ENCODE measurements at regions not wholly inside any gene's neighbourhood (a gene's known extent, or its start where the extent isn't known, plus 50 kb on each side); places are given as distances from the start of the nearest gene placed in this dataset.

DNA sequence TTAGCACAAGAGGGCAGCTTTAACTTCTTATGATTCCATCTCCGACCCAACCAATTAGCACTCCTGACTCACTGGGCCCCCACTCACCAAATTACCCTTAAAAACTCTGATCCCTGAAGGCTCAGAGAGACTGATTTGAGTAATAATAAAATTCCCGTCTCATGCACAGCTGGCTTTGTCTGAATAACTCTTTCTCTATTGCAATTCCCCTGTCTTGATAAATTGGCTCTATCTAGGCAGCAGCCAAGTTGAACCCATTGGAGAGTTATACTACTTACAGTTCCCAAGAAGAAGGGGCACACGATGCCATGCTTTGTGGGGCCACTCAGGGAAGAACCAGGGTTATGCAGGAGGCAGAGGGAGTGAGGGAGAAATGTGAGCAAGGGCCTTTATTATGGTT is 632.8 kb downstream of the TSN start:
- H3K9ac ChIP-seq (ENCODE audit: low read depth in 1 of 3, low read length in 3 of 3) = no peak overlapping the region
- H3K9me3 ChIP-seq (ENCODE audit: control insufficient read depth in 3 of 3, low read length in 3 of 3) = peaks cover 0 to 5% (median 3%) of the 10 kb centered on the region in 3 donors
- H3K4me1 ChIP-seq (ENCODE audit: control insufficient read depth in 3 of 3, insufficient read depth in 3 of 3, low read length in 3 of 3) = no peaks in the 10 kb centered on the region
- no peaks in the 10 kb centered on the region for H3K36me3 ChIP-seq (ENCODE audit: control insufficient read depth in 3 of 3, insufficient read depth in 3 of 3, low read length in 3 of 3)
- H3K4me3 ChIP-seq (ENCODE audit: low read length in 3 of 3) = no peak overlapping the region
- H3K27ac ChIP-seq (ENCODE audit: low read depth, low read length) = no peak overlapping the region
- H3K27me3 ChIP-seq (ENCODE audit: control insufficient read depth in 3 of 3, insufficient read depth in 3 of 3, low read length in 3 of 3) = no peaks in the 10 kb centered on the region

DNA sequence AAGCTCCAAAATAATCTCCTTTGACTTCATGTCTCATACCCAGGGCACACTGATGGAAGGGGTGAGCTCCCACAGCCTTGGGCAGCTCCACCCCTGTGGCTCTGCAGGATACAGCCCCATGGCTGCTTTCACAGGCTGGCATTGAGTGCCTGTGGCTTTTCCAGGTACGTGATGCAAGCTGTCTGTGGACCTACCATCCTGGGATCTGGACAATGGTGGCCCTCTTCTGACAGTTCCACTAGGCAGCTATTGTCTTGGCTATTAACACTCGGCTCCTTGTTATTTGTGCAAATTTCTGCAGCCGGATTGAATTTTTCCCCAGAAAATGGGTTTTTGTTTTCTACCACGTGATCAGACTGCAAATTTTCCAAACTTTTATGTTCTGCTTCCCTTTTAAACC is 634.2 kb downstream of the TSN start:
- H3K9ac ChIP-seq (ENCODE audit: low read depth in 1 of 3, low read length in 3 of 3) = no peak overlapping the region
- H3K4me1 ChIP-seq (ENCODE audit: control insufficient read depth in 3 of 3, insufficient read depth in 3 of 3, low read length in 3 of 3) = no peaks in the 10 kb centered on the region
- no peak overlapping the region for H3K27ac ChIP-seq (ENCODE audit: low read depth, low read length)
- peaks cover 0 to 5% (median 3%) of the 10 kb centered on the region in 3 donors for H3K9me3 ChIP-seq (ENCODE audit: control insufficient read depth in 3 of 3, low read length in 3 of 3)
- no peaks in the 10 kb centered on the region for H3K27me3 ChIP-seq (ENCODE audit: control insufficient read depth in 3 of 3, insufficient read depth in 3 of 3, low read length in 3 of 3)
- H3K4me3 ChIP-seq (ENCODE audit: low read length in 3 of 3) = no peak overlapping the region
- H3K36me3 ChIP-seq (ENCODE audit: control insufficient read depth in 3 of 3, insufficient read depth in 3 of 3, low read length in 3 of 3) = no peaks in the 10 kb centered on the region

DNA sequence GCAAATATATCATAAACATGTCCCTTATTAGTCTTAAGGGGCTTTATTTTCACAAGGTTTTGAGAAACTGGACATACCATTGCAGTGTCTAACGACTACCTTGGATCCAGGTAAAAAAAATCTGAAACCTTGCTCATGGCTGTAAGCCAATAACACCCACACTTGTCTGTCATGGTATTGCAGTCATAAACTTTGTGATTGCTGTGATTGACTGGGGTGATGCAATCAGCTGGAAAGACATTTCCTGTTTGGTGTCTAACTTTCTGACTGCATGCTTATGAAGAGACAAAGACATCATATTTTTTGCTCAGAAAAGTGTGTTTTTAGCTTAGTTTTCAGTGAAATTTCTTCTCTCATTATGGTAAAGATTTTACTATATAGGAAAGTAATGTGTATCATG is 635.0 kb downstream of the TSN start:
- Histone ChIP-seq H3K27me3 (ENCODE audit: control insufficient read depth in 3 of 3, insufficient read depth in 3 of 3, low read length in 3 of 3) (no peaks in the 10 kb centered on the region), H3K36me3 (ENCODE audit: control insufficient read depth in 3 of 3, insufficient read depth in 3 of 3, low read length in 3 of 3) (no peaks in the 10 kb centered on the region), H3K9ac (ENCODE audit: low read depth in 1 of 3, low read length in 3 of 3) (no peak overlapping the region), H3K27ac (ENCODE audit: low read depth, low read length) (no peak overlapping the region), H3K9me3 (ENCODE audit: control insufficient read depth in 3 of 3, low read length in 3 of 3) (peaks cover 0 to 5% (median 3%) of the 10 kb centered on the region in 3 donors), H3K4me1 (ENCODE audit: control insufficient read depth in 3 of 3, insufficient read depth in 3 of 3, low read length in 3 of 3) (no peaks in the 10 kb centered on the region), H3K4me3 (ENCODE audit: low read length in 3 of 3) (no peak overlapping the region)

DNA sequence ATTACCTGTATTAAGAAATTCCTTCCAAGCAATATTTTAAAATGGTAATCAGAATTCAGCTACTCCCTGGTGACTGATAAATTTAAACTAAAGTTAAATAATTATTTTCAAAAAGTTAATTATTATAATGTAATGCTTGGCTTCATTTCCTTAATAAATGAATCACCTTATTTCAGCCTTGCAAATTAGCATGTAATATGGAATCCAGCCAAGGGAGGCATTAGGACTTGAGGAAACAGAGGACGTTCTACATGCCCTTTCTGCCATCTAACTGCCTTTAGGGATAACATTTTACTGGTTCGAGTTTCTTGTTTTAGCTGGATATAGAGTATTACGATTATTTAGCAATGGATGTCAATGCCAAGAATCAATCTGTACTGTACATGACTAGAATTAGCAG is 636.3 kb downstream of the TSN start:
- Histone ChIP-seq H3K9ac (ENCODE audit: low read depth in 1 of 3, low read length in 3 of 3) (no peak overlapping the region), H3K4me1 (ENCODE audit: control insufficient read depth in 3 of 3, insufficient read depth in 3 of 3, low read length in 3 of 3) (no peaks in the 10 kb centered on the region), H3K36me3 (ENCODE audit: control insufficient read depth in 3 of 3, insufficient read depth in 3 of 3, low read length in 3 of 3) (no peaks in the 10 kb centered on the region), H3K27ac (ENCODE audit: low read depth, low read length) (no peak overlapping the region), H3K4me3 (ENCODE audit: low read length in 3 of 3) (no peak overlapping the region), H3K9me3 (ENCODE audit: control insufficient read depth in 3 of 3, low read length in 3 of 3) (peaks cover 3 to 5% (median 4%) of the 10 kb centered on the region in 3 donors), H3K27me3 (ENCODE audit: control insufficient read depth in 3 of 3, insufficient read depth in 3 of 3, low read length in 3 of 3) (no peaks in the 10 kb centered on the region)

DNA sequence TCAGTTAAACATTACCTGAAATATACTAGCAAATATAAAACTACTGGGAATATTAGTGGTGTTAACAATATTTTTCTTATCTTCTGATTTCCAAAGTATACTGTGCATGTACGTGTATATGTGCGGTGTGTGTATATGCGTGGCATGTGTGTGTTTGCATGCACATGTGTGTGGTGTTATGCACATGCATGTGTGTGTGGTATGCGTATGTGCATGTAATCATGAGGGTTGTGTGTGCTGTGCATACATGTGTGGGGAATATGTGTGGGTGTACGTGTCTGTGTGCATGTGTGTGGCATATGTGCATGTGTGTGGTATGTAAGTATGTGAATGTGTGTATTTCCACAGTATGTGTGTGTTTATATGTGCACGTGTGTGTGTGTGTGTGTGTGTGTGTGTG is 640.2 kb downstream of the TSN start:
- no peaks in the 10 kb centered on the region for H3K4me1 ChIP-seq (ENCODE audit: control insufficient read depth in 3 of 3, insufficient read depth in 3 of 3, low read length in 3 of 3)
- H3K27ac ChIP-seq (ENCODE audit: low read depth, low read length) = no peak overlapping the region
- H3K27me3 ChIP-seq (ENCODE audit: control insufficient read depth in 3 of 3, insufficient read depth in 3 of 3, low read length in 3 of 3) = no peaks in the 10 kb centered on the region
- H3K9ac ChIP-seq (ENCODE audit: low read depth in 1 of 3, low read length in 3 of 3) = no peak overlapping the region
- H3K36me3 ChIP-seq (ENCODE audit: control insufficient read depth in 3 of 3, insufficient read depth in 3 of 3, low read length in 3 of 3) = no peaks in the 10 kb centered on the region
- peaks cover 0 to 4% (median 0%) of the 10 kb centered on the region in 3 donors for H3K9me3 ChIP-seq (ENCODE audit: control insufficient read depth in 3 of 3, low read length in 3 of 3)
- no peak overlapping the region for H3K4me3 ChIP-seq (ENCODE audit: low read length in 3 of 3)

DNA sequence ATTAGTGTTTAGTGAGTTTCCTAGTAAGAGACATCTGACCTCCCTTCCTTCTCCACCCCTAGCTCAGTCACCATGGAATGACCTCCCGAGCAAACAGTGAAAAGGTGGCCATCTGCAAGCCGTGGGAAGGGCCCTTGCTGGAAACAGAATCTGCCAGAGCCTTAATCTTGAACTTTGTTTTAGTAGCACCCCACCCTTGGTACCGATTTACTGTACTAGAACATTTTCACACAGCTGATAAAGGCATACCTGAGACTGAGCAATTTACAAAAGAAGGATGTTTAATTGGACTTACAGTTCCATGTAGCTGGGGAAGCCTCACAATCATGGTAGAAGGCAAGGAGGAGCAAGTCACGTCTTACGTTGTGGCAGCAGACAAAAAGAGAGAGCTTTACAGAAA is 655.8 kb downstream of the TSN start:
- H3K9me3 ChIP-seq (ENCODE audit: control insufficient read depth in 3 of 3, low read length in 3 of 3) = peaks cover 0 to 3% (median 0%) of the 10 kb centered on the region in 3 donors
- no peaks in the 10 kb centered on the region for H3K4me1 ChIP-seq (ENCODE audit: control insufficient read depth in 3 of 3, insufficient read depth in 3 of 3, low read length in 3 of 3)
- H3K27me3 ChIP-seq (ENCODE audit: control insufficient read depth in 3 of 3, insufficient read depth in 3 of 3, low read length in 3 of 3) = no peaks in the 10 kb centered on the region
- no peak overlapping the region for H3K4me3 ChIP-seq (ENCODE audit: low read length in 3 of 3)
- no peaks in the 10 kb centered on the region for H3K36me3 ChIP-seq (ENCODE audit: control insufficient read depth in 3 of 3, insufficient read depth in 3 of 3, low read length in 3 of 3)
- H3K9ac ChIP-seq (ENCODE audit: low read depth in 1 of 3, low read length in 3 of 3) = no peak overlapping the region
- no peak overlapping the region for H3K27ac ChIP-seq (ENCODE audit: low read depth, low read length)

DNA sequence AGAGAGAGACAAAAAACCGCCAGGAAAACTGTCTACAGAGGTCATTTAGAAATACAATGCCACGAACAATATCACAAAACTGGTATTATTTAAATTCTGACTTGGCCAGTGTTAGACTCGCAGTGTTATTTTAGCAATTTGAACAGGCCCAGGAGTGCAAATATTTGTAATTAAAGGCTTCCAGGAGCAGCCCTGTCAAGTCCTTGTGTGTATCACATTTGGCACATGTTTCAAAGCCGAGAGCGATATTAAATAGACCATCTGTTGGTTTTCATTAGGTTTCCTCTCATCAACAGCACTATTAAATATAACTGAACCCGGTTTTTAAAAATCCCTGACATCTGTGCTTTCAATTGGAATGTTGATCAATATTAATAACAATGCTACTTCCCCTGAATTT is 656.9 kb downstream of the TSN start:
- Histone ChIP-seq H3K36me3 (ENCODE audit: control insufficient read depth in 3 of 3, insufficient read depth in 3 of 3, low read length in 3 of 3) (no peaks in the 10 kb centered on the region), H3K4me3 (ENCODE audit: low read length in 3 of 3) (no peak overlapping the region), H3K4me1 (ENCODE audit: control insufficient read depth in 3 of 3, insufficient read depth in 3 of 3, low read length in 3 of 3) (no peaks in the 10 kb centered on the region), H3K9ac (ENCODE audit: low read depth in 1 of 3, low read length in 3 of 3) (no peak overlapping the region), H3K27me3 (ENCODE audit: control insufficient read depth in 3 of 3, insufficient read depth in 3 of 3, low read length in 3 of 3) (no peaks in the 10 kb centered on the region), H3K27ac (ENCODE audit: low read depth, low read length) (no peak overlapping the region), H3K9me3 (ENCODE audit: control insufficient read depth in 3 of 3, low read length in 3 of 3) (peaks cover 0 to 3% (median 0%) of the 10 kb centered on the region in 3 donors)

DNA sequence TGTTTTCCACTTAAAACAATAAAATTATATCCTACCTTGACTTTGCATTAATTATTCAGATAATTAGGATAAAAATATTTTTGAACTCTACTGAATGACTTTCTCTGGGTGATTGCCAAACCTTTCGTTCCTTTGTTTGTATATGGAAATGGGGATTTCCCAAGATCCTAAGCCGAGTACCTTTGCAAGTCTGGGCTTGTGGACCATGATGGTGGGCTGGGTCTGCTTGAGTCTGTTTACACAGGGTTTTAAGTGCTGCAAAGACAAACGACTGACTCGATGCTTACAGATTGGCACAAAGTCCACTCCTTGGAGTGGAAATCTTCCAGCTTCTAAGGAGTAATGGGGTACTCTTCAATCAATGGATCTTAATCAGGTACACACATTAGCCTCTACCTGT is 659.5 kb downstream of the TSN start:
- Histone ChIP-seq H3K9ac (ENCODE audit: low read depth in 1 of 3, low read length in 3 of 3) (no peak overlapping the region), H3K4me1 (ENCODE audit: control insufficient read depth in 3 of 3, insufficient read depth in 3 of 3, low read length in 3 of 3) (no peaks in the 10 kb centered on the region), H3K27me3 (ENCODE audit: control insufficient read depth in 3 of 3, insufficient read depth in 3 of 3, low read length in 3 of 3) (no peaks in the 10 kb centered on the region), H3K27ac (ENCODE audit: low read depth, low read length) (no peak overlapping the region), H3K9me3 (ENCODE audit: control insufficient read depth in 3 of 3, low read length in 3 of 3) (peaks cover 0 to 3% (median 0%) of the 10 kb centered on the region in 3 donors), H3K36me3 (ENCODE audit: control insufficient read depth in 3 of 3, insufficient read depth in 3 of 3, low read length in 3 of 3) (no peaks in the 10 kb centered on the region), H3K4me3 (ENCODE audit: low read length in 3 of 3) (no peak overlapping the region)

DNA sequence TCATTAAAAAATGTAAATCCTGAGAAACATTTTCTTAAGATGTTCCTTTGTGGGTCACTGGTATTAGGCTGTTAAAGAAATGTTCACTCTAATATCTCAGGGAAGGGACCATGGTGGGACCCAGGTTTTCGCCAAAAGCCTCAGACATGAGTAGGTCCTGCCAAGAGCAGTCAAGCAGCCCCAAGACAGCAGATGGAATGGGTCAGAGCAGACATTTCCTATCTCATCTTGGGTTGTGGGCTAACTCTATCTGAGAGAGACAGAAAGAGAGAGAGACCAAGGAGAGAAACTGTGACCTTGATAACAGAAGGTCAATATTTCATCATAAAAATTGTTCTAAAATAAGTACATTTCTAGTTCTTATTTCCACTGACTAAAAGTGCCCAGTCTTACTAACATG is 661.7 kb downstream of the TSN start:
- H3K4me1 ChIP-seq (ENCODE audit: control insufficient read depth in 3 of 3, insufficient read depth in 3 of 3, low read length in 3 of 3) = no peaks in the 10 kb centered on the region
- no peak overlapping the region for H3K9ac ChIP-seq (ENCODE audit: low read depth in 1 of 3, low read length in 3 of 3)
- H3K9me3 ChIP-seq (ENCODE audit: control insufficient read depth in 3 of 3, low read length in 3 of 3) = peaks cover 0 to 3% (median 0%) of the 10 kb centered on the region in 3 donors
- H3K36me3 ChIP-seq (ENCODE audit: control insufficient read depth in 3 of 3, insufficient read depth in 3 of 3, low read length in 3 of 3) = no peaks in the 10 kb centered on the region
- no peak overlapping the region for H3K4me3 ChIP-seq (ENCODE audit: low read length in 3 of 3)
- H3K27me3 ChIP-seq (ENCODE audit: control insufficient read depth in 3 of 3, insufficient read depth in 3 of 3, low read length in 3 of 3) = no peaks in the 10 kb centered on the region
- H3K27ac ChIP-seq (ENCODE audit: low read depth, low read length) = no peak overlapping the region

DNA sequence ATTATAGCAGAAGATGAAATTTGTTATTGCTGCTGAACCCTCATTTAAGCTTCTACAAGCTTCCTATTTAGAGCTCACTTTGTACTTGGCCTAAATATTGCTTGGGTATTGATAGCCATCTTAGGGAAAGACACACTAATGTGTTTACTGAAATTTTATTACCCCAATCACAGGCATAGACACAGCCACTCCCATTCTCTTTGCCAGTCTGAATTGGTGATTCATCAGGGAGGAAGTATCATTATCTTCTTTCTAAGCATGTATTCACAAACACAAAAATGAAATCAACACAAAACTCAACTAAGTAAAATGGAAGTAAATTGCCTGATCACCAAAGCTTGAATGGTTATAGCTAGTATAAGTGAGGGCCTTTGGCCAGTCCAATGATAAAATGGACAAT is 666.3 kb downstream of the TSN start:
- no peak overlapping the region for H3K4me3 ChIP-seq (ENCODE audit: low read length in 3 of 3)
- H3K27ac ChIP-seq (ENCODE audit: low read depth, low read length) = no peak overlapping the region
- no peaks in the 10 kb centered on the region for H3K9me3 ChIP-seq (ENCODE audit: control insufficient read depth in 3 of 3, low read length in 3 of 3)
- H3K27me3 ChIP-seq (ENCODE audit: control insufficient read depth in 3 of 3, insufficient read depth in 3 of 3, low read length in 3 of 3) = no peaks in the 10 kb centered on the region
- H3K36me3 ChIP-seq (ENCODE audit: control insufficient read depth in 3 of 3, insufficient read depth in 3 of 3, low read length in 3 of 3) = no peaks in the 10 kb centered on the region
- H3K4me1 ChIP-seq (ENCODE audit: control insufficient read depth in 3 of 3, insufficient read depth in 3 of 3, low read length in 3 of 3) = no peaks in the 10 kb centered on the region
- no peak overlapping the region for H3K9ac ChIP-seq (ENCODE audit: low read depth in 1 of 3, low read length in 3 of 3)

All from skeletal muscle tissue (tissue), 3 donors.